ENCODE measurements at regions not wholly inside any gene's neighbourhood (a gene's known extent, or its start where the extent isn't known, plus 50 kb on each side); places are given as distances from the start of the nearest gene placed in this dataset.
A peak's percentile ranks its signal among the peaks of the same experiment; 100 is the strongest.
"Not testable (repeated sequence)": the region's sequence is repeated elsewhere in the genome, so short reads cannot be mapped to it uniquely, and the experiment has no call there.

- DNase-seq (ENCODE audit: extremely low read depth in 1 of 11, low read depth in 9 of 11, low spot score in 4 of 11) = no peak
These were observed 259.0 kb upstream of the ADRA1B start for GRCh38 chr5:159657298-159657697.

- no peak for DNase-seq (ENCODE audit: extremely low read depth in 1 of 11, low read depth in 9 of 11, low spot score in 4 of 11)
These were observed 258.5 kb upstream of the ADRA1B start for GRCh38 chr5:159657771-159658170.

- DNase-seq (ENCODE audit: extremely low read depth in 1 of 11, low read depth in 9 of 11, low spot score in 4 of 11) = no peak
These were observed 257.9 kb upstream of the ADRA1B start for GRCh38 chr5:159658266-159658925.

- DNase-seq (ENCODE audit: extremely low read depth in 1 of 11, low read depth in 9 of 11, low spot score in 4 of 11) = no peak
These were observed 255.9 kb upstream of the ADRA1B start for GRCh38 chr5:159660401-159660800.

- DNase-seq (ENCODE audit: extremely low read depth in 1 of 11, low read depth in 9 of 11, low spot score in 4 of 11) = no peak
These were observed 252.3 kb upstream of the ADRA1B start for GRCh38 chr5:159663986-159664385.

GRCh38 chr5:159667286-159667685, 249.0 kb upstream of the ADRA1B start:
- DNase-seq (ENCODE audit: extremely low read depth in 1 of 11, low read depth in 9 of 11, low spot score in 4 of 11) = peak in 5 of 11 donors; percentile 5 to 9 (median 9)

GRCh38 chr5:159668556-159668955, 247.7 kb upstream of the ADRA1B start:
- no peak for DNase-seq (ENCODE audit: extremely low read depth in 1 of 11, low read depth in 9 of 11, low spot score in 4 of 11)

- DNase-seq (ENCODE audit: extremely low read depth in 1 of 11, low read depth in 9 of 11, low spot score in 4 of 11) = no peak
These were observed 246.7 kb upstream of the ADRA1B start for GRCh38 chr5:159669559-159669958.

- no peak for DNase-seq (ENCODE audit: extremely low read depth in 1 of 11, low read depth in 9 of 11, low spot score in 4 of 11)
These were observed 244.4 kb upstream of the ADRA1B start for GRCh38 chr5:159671886-159672285.

GRCh38 chr5:159673538-159673937, 242.7 kb upstream of the ADRA1B start:
- DNase-seq (ENCODE audit: extremely low read depth in 1 of 11, low read depth in 9 of 11, low spot score in 4 of 11) = no peak

GRCh38 chr5:159678657-159679392, 237.5 kb upstream of the ADRA1B start:
- no peak for DNase-seq (ENCODE audit: extremely low read depth in 1 of 11, low read depth in 9 of 11, low spot score in 4 of 11)

- no peak for DNase-seq (ENCODE audit: extremely low read depth in 1 of 11, low read depth in 9 of 11, low spot score in 4 of 11)
These were observed 236.2 kb upstream of the ADRA1B start for GRCh38 chr5:159680095-159680494.

GRCh38 chr5:159681661-159682060, 234.6 kb upstream of the ADRA1B start:
- no peak for DNase-seq (ENCODE audit: extremely low read depth in 1 of 11, low read depth in 9 of 11, low spot score in 4 of 11)

- DNase-seq (ENCODE audit: extremely low read depth in 1 of 11, low read depth in 9 of 11, low spot score in 4 of 11) = no peak
These were observed 233.7 kb upstream of the ADRA1B start for GRCh38 chr5:159682623-159683022.

- not testable (repeated sequence) for DNase-seq (ENCODE audit: extremely low read depth in 1 of 11, low read depth in 9 of 11, low spot score in 4 of 11)
These were observed 228.4 kb upstream of the ADRA1B start for GRCh38 chr5:159687892-159688291.

GRCh38 chr5:159695741-159696294, 220.5 kb upstream of the ADRA1B start:
- no peak for DNase-seq (ENCODE audit: extremely low read depth in 1 of 11, low read depth in 9 of 11, low spot score in 4 of 11)

- no peak for DNase-seq (ENCODE audit: extremely low read depth in 1 of 11, low read depth in 9 of 11, low spot score in 4 of 11)
These were observed 218.8 kb upstream of the ADRA1B start for GRCh38 chr5:159697530-159697929.

GRCh38 chr5:159698322-159698721, 218.0 kb upstream of the ADRA1B start:
- no peak for DNase-seq (ENCODE audit: extremely low read depth in 1 of 11, low read depth in 9 of 11, low spot score in 4 of 11)

GRCh38 chr5:159700016-159700415, 216.3 kb upstream of the ADRA1B start:
- DNase-seq (ENCODE audit: extremely low read depth in 1 of 11, low read depth in 9 of 11, low spot score in 4 of 11) = no peak

- no peak for DNase-seq (ENCODE audit: extremely low read depth in 1 of 11, low read depth in 9 of 11, low spot score in 4 of 11)
These were observed 214.0 kb upstream of the ADRA1B start for GRCh38 chr5:159702301-159702700.
